ENCODE measurements at regions not wholly inside any gene's neighbourhood (a gene's known extent, or its start where the extent isn't known, plus 50 kb on each side); places are given as distances from the start of the nearest gene placed in this dataset.
"Not testable (repeated sequence)": the region's sequence is repeated elsewhere in the genome, so short reads cannot be mapped to it uniquely, and the experiment has no call there.

- Mint-ChIP-seq H3K27me3 (no peaks in the 10 kb centered on the region), H3K27ac (no peak overlapping the region), H3K4me3 (no peak overlapping the region), H3K4me1 (no peaks in the 10 kb centered on the region), H3K36me3 (ENCODE audit: low read depth) (no peaks in the 10 kb centered on the region)
- no peak for DNase-seq
- no peaks in the 10 kb centered on the region for H3K9me3 ChIP-seq (ENCODE audit: control insufficient read depth, low read length, poor library complexity, severe bottlenecking)
- no peak for ATAC-seq
Observed at GRCh38 chr13:66237411-66238062, 992.6 kb downstream of the PCDH9 start.

GRCh38 chr13:66234159-66234558 is 996.0 kb downstream of the PCDH9 start:
- Mint-ChIP-seq H3K27me3 (no peaks in the 10 kb centered on the region), H3K27ac (no peak overlapping the region), H3K36me3 (ENCODE audit: low read depth) (no peaks in the 10 kb centered on the region), H3K4me3 (no peak overlapping the region), H3K4me1 (no peaks in the 10 kb centered on the region)
- H3K9me3 ChIP-seq (ENCODE audit: control insufficient read depth, low read length, poor library complexity, severe bottlenecking): no peaks in the 10 kb centered on the region
- DNase-seq (no peak), ATAC-seq (no peak)

- not testable (repeated sequence) for H3K27me3 Mint-ChIP-seq; DNase-seq; H3K4me1 Mint-ChIP-seq; H3K36me3 Mint-ChIP-seq (ENCODE audit: low read depth); H3K4me3 Mint-ChIP-seq; H3K9me3 ChIP-seq (ENCODE audit: control insufficient read depth, low read length, poor library complexity, severe bottlenecking); ATAC-seq; H3K27ac Mint-ChIP-seq
Observed at GRCh38 chr13:66231958-66232357, 998.2 kb downstream of the PCDH9 start.

GRCh38 chr13:66225072-66225471 is 1005.1 kb downstream of the PCDH9 start:
- Mint-ChIP-seq H3K27ac (no peak overlapping the region), H3K27me3 (no peaks in the 10 kb centered on the region), H3K4me1 (no peaks in the 10 kb centered on the region), H3K4me3 (no peak overlapping the region), H3K36me3 (ENCODE audit: low read depth) (no peaks in the 10 kb centered on the region)
- ATAC-seq (no peak), DNase-seq (no peak)
- no peaks in the 10 kb centered on the region for H3K9me3 ChIP-seq (ENCODE audit: control insufficient read depth, low read length, poor library complexity, severe bottlenecking)

GRCh38 chr13:66224663-66225062 is 1005.5 kb downstream of the PCDH9 start:
- Mint-ChIP-seq H3K4me1 (no peaks in the 10 kb centered on the region), H3K27ac (no peak overlapping the region), H3K4me3 (no peak overlapping the region), H3K36me3 (ENCODE audit: low read depth) (no peaks in the 10 kb centered on the region), H3K27me3 (no peaks in the 10 kb centered on the region)
- ATAC-seq (no peak), DNase-seq (no peak)
- H3K9me3 ChIP-seq (ENCODE audit: control insufficient read depth, low read length, poor library complexity, severe bottlenecking): no peaks in the 10 kb centered on the region

- no peaks in the 10 kb centered on the region for H3K9me3 ChIP-seq (ENCODE audit: control insufficient read depth, low read length, poor library complexity, severe bottlenecking)
- ATAC-seq (no peak), DNase-seq (no peak)
- no peak overlapping the region for H3K4me3 Mint-ChIP-seq
- no peak overlapping the region for H3K27ac Mint-ChIP-seq
- no peaks in the 10 kb centered on the region for H3K27me3 Mint-ChIP-seq
- H3K4me1 Mint-ChIP-seq: no peaks in the 10 kb centered on the region
- no peaks in the 10 kb centered on the region for H3K36me3 Mint-ChIP-seq (ENCODE audit: low read depth)
Observed at GRCh38 chr13:66222926-66223325, 1007.2 kb downstream of the PCDH9 start.

GRCh38 chr13:66222127-66222526 is 1008.0 kb downstream of the PCDH9 start:
- no peak for DNase-seq
- H3K4me3 Mint-ChIP-seq: no peak overlapping the region
- no peaks in the 10 kb centered on the region for H3K27me3 Mint-ChIP-seq
- H3K9me3 ChIP-seq (ENCODE audit: control insufficient read depth, low read length, poor library complexity, severe bottlenecking): no peaks in the 10 kb centered on the region
- H3K27ac Mint-ChIP-seq: no peak overlapping the region
- no peaks in the 10 kb centered on the region for H3K4me1 Mint-ChIP-seq
- H3K36me3 Mint-ChIP-seq (ENCODE audit: low read depth): no peaks in the 10 kb centered on the region
- ATAC-seq: no peak

GRCh38 chr13:66219506-66219905 is 1010.6 kb downstream of the PCDH9 start:
- Mint-ChIP-seq H3K36me3 (ENCODE audit: low read depth) (no peaks in the 10 kb centered on the region), H3K27me3 (no peaks in the 10 kb centered on the region), H3K4me3 (no peak overlapping the region), H3K27ac (no peak overlapping the region), H3K4me1 (no peaks in the 10 kb centered on the region)
- no peaks in the 10 kb centered on the region for H3K9me3 ChIP-seq (ENCODE audit: control insufficient read depth, low read length, poor library complexity, severe bottlenecking)
- DNase-seq (no peak), ATAC-seq (no peak)

- Mint-ChIP-seq H3K4me1 (no peaks in the 10 kb centered on the region), H3K4me3 (no peak overlapping the region)
- no peak for DNase-seq
Observed at GRCh38 chr13:66218583-66218982, 1011.6 kb downstream of the PCDH9 start.

GRCh38 chr13:66216728-66217127 is 1013.4 kb downstream of the PCDH9 start:
- no peak overlapping the region for H3K27ac Mint-ChIP-seq
- no peaks in the 10 kb centered on the region for H3K27me3 Mint-ChIP-seq
- ATAC-seq: no peak
- no peaks in the 10 kb centered on the region for H3K36me3 Mint-ChIP-seq (ENCODE audit: low read depth)
- H3K4me3 Mint-ChIP-seq: no peak overlapping the region
- DNase-seq: no peak
- H3K4me1 Mint-ChIP-seq: no peaks in the 10 kb centered on the region
- no peaks in the 10 kb centered on the region for H3K9me3 ChIP-seq (ENCODE audit: control insufficient read depth, low read length, poor library complexity, severe bottlenecking)

More at GRCh38 chr13:66218583-66218982, 1011.6 kb downstream of the PCDH9 start:
- ATAC-seq: no peak
- Mint-ChIP-seq H3K36me3 (ENCODE audit: low read depth) (no peaks in the 10 kb centered on the region), H3K27ac (no peak overlapping the region), H3K27me3 (no peaks in the 10 kb centered on the region)
- no peaks in the 10 kb centered on the region for H3K9me3 ChIP-seq (ENCODE audit: control insufficient read depth, low read length, poor library complexity, severe bottlenecking)

- ATAC-seq: no peak
- no peaks in the 10 kb centered on the region for H3K9me3 ChIP-seq (ENCODE audit: control insufficient read depth, low read length, poor library complexity, severe bottlenecking)
- DNase-seq: no peak
- H3K4me3 Mint-ChIP-seq: no peak overlapping the region
- H3K27me3 Mint-ChIP-seq: no peaks in the 10 kb centered on the region
- no peaks in the 10 kb centered on the region for H3K36me3 Mint-ChIP-seq (ENCODE audit: low read depth)
- H3K27ac Mint-ChIP-seq: no peak overlapping the region
- H3K4me1 Mint-ChIP-seq: no peaks in the 10 kb centered on the region
Observed at GRCh38 chr13:66214467-66214866, 1015.7 kb downstream of the PCDH9 start.

- Mint-ChIP-seq H3K36me3 (ENCODE audit: low read depth) (no peaks in the 10 kb centered on the region), H3K4me3 (no peak overlapping the region), H3K4me1 (no peaks in the 10 kb centered on the region), H3K27me3 (no peaks in the 10 kb centered on the region), H3K27ac (no peak overlapping the region)
- no peaks in the 10 kb centered on the region for H3K9me3 ChIP-seq (ENCODE audit: control insufficient read depth, low read length, poor library complexity, severe bottlenecking)
- DNase-seq (no peak), ATAC-seq (no peak)
Observed at GRCh38 chr13:66212511-66212910, 1017.6 kb downstream of the PCDH9 start.

GRCh38 chr13:66210677-66211076 is 1019.5 kb downstream of the PCDH9 start:
- H3K36me3 Mint-ChIP-seq (ENCODE audit: low read depth): no peaks in the 10 kb centered on the region
- H3K9me3 ChIP-seq (ENCODE audit: control insufficient read depth, low read length, poor library complexity, severe bottlenecking): no peaks in the 10 kb centered on the region
- no peak for ATAC-seq
- no peak for DNase-seq
- H3K4me3 Mint-ChIP-seq: no peak overlapping the region
- H3K27me3 Mint-ChIP-seq: no peaks in the 10 kb centered on the region
- no peaks in the 10 kb centered on the region for H3K4me1 Mint-ChIP-seq
- H3K27ac Mint-ChIP-seq: no peak overlapping the region

GRCh38 chr13:66208589-66208988 is 1021.5 kb downstream of the PCDH9 start:
- no peaks in the 10 kb centered on the region for H3K9me3 ChIP-seq (ENCODE audit: control insufficient read depth, low read length, poor library complexity, severe bottlenecking)
- Mint-ChIP-seq H3K4me1 (no peaks in the 10 kb centered on the region), H3K36me3 (ENCODE audit: low read depth) (no peaks in the 10 kb centered on the region), H3K27me3 (no peaks in the 10 kb centered on the region), H3K27ac (no peak overlapping the region), H3K4me3 (no peak overlapping the region)
- no peak for ATAC-seq
- DNase-seq: no peak

All from T-helper 17 cell (primary cell).